ENCODE measurements at regions not wholly inside any gene's neighbourhood (a gene's known extent, or its start where the extent isn't known, plus 50 kb on each side); places are given as distances from the start of the nearest gene placed in this dataset.

- DNase-seq = no peak
These were observed 70.6 kb downstream of the VEGFA start for GRCh38 chr6:43840490-43841218.

- DNase-seq = no peak
These were observed 68.4 kb downstream of the VEGFA start for GRCh38 chr6:43838276-43839036.

- no peak for DNase-seq
These were observed 67.5 kb downstream of the VEGFA start for GRCh38 chr6:43837507-43837906.

- no peak for DNase-seq
These were observed 66.7 kb downstream of the VEGFA start for GRCh38 chr6:43836507-43837240.
